Astrocyte of the cerebellum (primary cell): ENCODE measurements at regions not wholly inside any gene's neighbourhood (a gene's known extent, or its start where the extent isn't known, plus 50 kb on each side); places are given as distances from the start of the nearest gene placed in this dataset.

Experiments
- DNase-seq: peaks from one replicate; pipeline ENCODE4 v3.0.0-alpha.2; 2011; ENCODE audit warnings: low read depth
- H3K4me3 ChIP-seq: 2 replicates; pipeline ENCODE4 v1.5.1; 2011; ENCODE audit warnings: mild to moderate bottlenecking, low read depth, low read length, moderate library complexity
- CTCF ChIP-seq: IDR thresholded peaks from 2 replicates; pipeline ENCODE4 v1.5.1; 2012; ENCODE audit warnings: low read length, low read depth, moderate library complexity, mild to moderate bottlenecking; ENCODE audit errors: missing control alignments
- in situ Hi-C: cut with HindIII; loops from 2 replicates; pipeline ENCODE4 v1.10.0; 2017; ENCODE audit warnings: low sequenced_read_pairs

DNA sequence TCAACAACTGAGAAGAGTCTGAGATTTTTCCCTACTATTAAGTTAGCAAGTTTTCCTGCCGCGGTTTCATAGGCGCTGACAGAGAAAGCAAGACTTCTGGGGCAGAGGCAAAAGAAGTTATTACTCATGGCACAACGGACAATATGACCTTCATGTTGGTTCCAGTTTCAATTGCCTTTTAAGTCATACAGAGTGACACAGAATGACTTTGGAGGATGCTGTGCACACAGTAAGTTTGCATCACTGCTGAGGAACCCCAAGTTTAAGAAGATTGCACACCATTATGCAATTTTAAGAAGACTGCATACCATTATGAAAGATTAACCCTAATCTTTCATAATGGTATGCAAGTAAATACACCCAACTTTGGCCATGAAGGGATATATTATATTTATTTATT lies 626.5 kb upstream of the CHORDC1 start:
- in situ Hi-C loops: no loop called here
- no peak overlapping the region for H3K4me3 ChIP-seq
- DNase-seq: no peak
- TF ChIP-seq CTCF: no peak

GRCh38 chr11:90847268-90847886 lies 624.5 kb upstream of the CHORDC1 start:
- in situ Hi-C loops: no loop called here
- DNase-seq: no peak
- TF ChIP-seq CTCF: no peak
- no peak overlapping the region for H3K4me3 ChIP-seq

DNA sequence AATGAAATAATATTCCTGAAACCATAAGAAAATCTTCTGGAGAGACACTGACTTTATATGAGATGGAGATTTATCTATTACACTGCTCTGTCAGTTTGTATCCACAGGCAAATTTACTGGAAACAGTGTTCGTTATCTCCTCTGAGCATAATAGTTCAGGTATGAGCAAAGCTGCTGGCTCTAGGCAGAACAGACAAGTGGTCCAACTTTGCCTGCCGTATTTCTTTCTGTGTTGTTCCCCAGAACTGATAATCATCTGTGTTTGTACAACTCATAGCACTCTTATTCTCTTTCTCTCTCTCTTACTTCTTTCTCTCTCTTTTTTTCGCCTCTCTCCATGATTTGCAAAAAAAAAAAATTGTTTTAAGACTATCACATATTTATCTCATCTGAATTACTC lies 623.8 kb upstream of the CHORDC1 start:
- TF ChIP-seq CTCF: no peak
- in situ Hi-C loops: no loop called here
- no peak for DNase-seq
- no peak overlapping the region for H3K4me3 ChIP-seq

DNA sequence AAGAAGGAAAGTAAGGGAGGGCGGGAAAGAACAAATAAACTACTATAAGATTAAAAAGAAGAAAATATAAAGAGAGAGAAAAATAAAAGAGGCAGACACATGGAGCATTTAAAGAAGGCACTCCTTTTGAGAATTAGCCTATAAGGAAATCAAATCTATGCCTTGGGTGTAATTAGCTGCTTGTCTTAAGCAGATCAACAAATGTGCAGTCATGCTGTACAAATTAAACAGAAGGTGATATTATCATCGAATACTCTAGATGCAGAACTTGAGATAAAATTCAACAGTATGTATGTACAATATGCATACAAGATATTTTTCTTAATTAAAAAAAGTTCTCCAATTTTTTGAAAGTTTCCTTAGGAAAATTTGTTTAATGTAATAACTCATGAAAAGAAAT lies 623.0 kb upstream of the CHORDC1 start:
- H3K4me3 ChIP-seq: no peak overlapping the region
- no peak for DNase-seq
- in situ Hi-C loops: no loop called here
- TF ChIP-seq CTCF: no peak

DNA sequence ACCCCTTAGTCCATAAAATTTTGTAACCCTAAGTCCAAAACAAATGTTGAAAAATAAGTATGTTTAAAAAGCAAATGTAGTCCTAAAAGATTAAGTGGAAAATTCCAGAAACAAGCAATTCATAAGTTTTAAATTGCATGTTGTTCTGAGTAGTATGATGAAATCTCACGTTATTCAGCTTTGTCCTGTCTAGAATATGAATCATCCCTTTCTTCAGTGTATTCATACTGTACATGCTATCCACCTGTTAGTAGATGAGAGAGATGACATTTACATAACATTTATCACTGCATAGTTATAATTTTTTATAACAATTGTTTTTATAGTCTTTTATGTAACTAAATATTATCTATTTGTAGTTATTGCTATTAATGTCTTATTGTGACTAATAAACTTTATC lies 622.3 kb upstream of the CHORDC1 start:
- TF ChIP-seq CTCF: no peak

DNA sequence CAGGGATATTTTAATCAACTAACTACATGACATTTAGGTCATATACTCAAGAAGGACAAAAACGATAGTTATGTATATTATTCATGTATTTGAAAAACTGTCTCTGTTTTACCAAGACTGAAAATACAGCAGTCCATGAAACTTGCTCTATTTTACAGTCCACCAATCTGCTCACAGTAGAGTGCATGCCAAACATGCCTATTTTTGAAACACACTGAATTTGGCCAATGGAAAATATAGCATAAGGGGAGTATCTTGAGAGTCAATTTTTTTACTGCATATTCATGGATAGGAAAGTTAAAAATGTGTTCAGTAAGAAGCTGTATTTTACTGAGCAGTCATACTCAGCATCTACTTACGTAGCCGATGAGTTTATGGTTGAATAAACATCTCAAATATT lies 621.2 kb upstream of the CHORDC1 start:
- H3K4me3 ChIP-seq: no peak overlapping the region
- in situ Hi-C loops: no loop called here
- no peak for DNase-seq
- TF ChIP-seq CTCF: no peak

More for the DNA sequence above, 622.3 kb upstream of the CHORDC1 start:
- no peak overlapping the region for H3K4me3 ChIP-seq
- DNase-seq: no peak
- in situ Hi-C loops: no loop called here
